Midbrain (tissue), 1 donor: ENCODE measurements at regions not wholly inside any gene's neighbourhood (a gene's known extent, or its start where the extent isn't known, plus 50 kb on each side); places are given as distances from the start of the nearest gene placed in this dataset.
"Not testable (repeated sequence)": the region's sequence is repeated elsewhere in the genome, so short reads cannot be mapped to it uniquely, and the experiment has no call there.

Experiments
- DNase-seq: peaks from one replicate; lab custom pipeline; 2025; lab: John Stamatoyannopoulos, UW

GRCh38 chr2:53366543-53366942 is 401.1 kb upstream of the CHAC2 start:
- no peak for DNase-seq

DNA sequence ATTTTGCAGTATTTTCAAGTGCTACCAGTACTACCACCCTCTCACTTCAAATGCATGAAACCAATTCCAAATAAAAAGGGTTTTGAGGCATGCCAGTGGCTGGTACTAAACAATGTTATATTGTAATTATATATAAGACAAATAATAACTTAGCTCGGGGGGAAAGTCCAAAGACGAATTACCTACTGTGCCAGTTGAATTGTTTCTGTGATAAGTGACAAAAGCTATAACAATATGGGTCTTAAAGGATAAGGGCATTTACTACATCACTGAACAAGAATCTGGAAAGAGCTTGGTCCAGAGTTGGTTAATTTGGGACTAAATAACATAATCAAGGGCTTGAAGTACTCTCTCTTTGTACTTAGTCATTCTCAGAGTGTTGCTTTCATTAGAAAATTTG is 404.7 kb upstream of the CHAC2 start:
- DNase-seq, result no peak

DNA sequence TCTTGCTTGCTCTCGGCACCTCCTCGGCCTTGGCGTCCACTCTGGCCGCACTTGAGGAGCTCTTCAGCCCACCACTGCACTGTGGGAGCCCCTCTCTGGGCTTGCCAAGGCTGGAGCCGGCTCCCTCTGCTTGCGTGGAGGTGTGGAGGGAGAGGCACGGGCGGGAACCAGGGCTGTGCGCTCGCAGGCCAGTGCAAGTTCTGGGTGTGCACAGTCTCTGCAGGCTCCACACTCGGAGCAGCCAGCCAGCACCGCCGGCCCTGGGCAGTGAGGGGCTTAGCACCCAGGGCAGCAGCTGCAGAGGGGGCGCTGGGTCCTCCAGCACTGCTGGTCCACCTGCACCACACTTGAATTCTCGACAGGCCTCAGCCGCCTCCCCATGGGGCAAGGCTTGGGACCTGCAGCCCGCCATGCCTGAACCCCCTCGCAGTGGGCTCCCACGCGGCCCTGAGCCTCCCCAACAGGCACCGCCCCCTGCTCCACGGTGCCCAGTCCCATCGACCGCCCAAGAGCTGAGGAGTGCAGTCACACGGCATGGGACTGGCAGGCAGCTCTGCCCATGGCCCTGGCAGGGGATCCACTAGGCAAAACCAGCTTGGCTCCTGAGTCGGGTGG is 411.2 kb upstream of the CHAC2 start:
- DNase-seq, result no peak

GRCh38 chr2:53353135-53354114 is 414.2 kb upstream of the CHAC2 start:
- no peak for DNase-seq

GRCh38 chr2:53347269-53347668 is 420.3 kb upstream of the CHAC2 start:
- no peak for DNase-seq

GRCh38 chr2:53342248-53342647 is 425.4 kb upstream of the CHAC2 start:
- no peak for DNase-seq

GRCh38 chr2:53334610-53335009 is 433.0 kb upstream of the CHAC2 start:
- no peak for DNase-seq

GRCh38 chr2:53331667-53332066 is 435.9 kb upstream of the CHAC2 start:
- no peak for DNase-seq

GRCh38 chr2:53317861-53318260 is 449.7 kb upstream of the CHAC2 start:
- no peak for DNase-seq

- DNase-seq, result no peak
Observed at GRCh38 chr2:53315149-53315548, 452.5 kb upstream of the CHAC2 start.

DNA sequence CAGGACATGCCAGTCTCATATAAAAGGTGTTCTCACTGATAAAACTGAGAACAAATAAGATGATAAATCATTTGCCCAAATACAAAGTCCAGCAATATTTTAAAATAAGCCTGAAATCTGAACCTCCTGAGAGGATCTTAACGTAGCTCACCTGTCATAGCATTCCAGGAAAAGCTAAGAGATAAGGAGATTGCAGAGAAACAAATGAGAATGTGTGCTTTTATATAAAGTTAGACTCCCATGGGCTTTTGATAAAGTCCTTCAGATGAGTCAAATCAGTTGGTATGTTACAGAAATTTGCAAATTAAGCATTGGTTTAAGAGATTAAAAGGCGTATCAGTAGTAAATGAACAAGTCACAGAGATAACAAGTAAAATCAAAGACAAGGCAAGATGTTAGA is 452.9 kb upstream of the CHAC2 start:
- no peak for DNase-seq

DNA sequence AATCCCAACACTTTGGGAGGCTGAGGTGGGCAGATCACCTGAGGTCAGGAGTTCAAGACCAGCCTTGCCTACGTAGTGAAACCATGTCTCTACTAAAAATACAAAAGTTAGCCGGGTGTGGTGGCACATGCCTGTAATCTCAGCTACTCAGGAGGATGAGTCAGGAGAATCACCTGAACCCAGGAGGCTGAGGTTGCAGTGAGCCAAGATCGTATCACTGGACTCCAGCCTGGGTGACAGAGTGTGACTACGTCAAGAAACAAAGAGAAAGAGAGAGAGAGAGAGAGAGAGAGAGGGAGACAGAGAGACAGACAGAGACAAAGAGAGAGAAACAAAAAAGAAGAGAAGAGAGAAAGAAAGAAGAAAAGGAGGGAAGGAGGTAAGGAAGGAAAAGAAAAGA is 454.0 kb upstream of the CHAC2 start:
- not testable (repeated sequence) for DNase-seq

DNA sequence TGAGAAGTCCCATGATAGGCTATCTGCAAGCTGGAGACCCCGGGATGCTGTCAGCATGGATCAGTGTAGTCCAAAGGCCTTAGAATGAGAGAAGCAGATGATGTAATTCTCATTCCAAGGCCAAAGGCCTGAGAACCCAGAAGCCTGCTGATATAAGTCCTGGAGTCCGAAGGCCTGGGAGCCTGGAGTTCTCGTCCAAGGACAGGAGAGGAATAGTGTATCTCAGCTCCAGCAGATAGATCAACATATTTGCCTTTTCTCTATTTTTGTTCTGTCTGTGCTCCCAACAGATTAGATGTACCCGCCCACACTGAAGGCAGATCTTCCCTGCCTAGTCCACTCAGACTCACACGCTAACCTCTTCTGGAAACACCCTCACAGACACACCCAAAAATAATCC is 454.9 kb upstream of the CHAC2 start:
- no peak for DNase-seq

DNA sequence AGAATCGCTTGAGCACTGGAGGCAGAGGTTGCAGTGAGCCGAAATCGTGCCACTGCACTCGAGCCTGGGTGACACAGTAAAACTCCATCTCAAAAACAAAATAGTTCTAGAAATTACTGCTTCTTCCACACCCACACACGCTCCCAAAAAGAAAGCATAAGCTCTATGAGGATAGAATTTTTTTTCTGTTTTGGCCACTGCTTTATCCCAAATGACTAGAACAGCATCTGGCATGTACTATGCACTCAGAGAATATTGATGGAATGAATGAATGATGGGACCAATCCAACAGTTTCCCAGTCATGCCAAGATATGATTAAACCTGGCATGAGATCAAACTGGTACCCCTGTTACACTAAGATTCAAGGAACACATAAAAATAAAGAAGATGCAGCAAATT is 455.4 kb upstream of the CHAC2 start:
- no peak for DNase-seq

DNA sequence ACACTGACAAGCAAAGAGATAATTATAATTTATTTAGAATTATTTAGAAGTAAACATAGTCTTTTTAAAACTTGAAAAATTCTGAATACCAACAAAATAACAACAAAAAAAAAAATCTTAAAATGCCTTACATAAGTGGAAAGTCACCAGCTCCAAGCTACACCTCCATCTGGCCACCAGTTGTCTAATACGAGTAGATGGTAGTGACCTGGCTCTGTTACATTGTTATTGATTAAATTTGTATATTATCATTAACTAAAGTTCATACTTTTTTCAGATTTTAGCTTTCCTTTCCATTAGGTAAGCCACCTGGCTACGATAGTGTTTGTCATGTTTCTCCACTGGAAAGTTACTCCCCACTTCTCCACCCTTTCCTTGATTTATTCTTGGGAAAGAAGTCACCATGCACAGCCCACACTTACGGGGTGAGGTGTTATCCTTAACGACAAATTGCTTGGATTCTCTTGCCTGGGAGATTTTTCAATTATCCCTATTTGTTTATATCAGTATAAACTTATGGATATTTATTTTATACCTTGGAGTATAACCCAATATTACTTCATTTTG is 464.5 kb upstream of the CHAC2 start:
- DNase-seq, result no peak

DNA sequence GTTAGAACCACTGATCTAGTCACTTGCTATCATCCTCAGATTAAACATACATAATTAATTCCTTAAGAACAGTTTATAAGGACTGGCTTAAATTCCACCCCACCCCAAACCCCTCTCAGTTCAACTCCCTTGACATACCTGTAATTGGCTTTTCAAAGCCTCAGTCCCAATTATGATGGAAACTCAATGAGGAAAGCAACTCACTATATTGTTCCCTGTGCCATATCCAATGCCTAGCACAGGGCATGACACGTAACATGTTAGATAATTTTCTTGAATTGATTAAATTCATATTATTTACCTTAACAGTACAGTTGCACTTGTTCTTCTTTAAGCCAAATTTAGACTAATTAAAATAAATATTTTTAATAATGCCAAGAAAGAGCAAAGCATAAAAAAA is 465.1 kb upstream of the CHAC2 start:
- DNase-seq, result no peak

DNA sequence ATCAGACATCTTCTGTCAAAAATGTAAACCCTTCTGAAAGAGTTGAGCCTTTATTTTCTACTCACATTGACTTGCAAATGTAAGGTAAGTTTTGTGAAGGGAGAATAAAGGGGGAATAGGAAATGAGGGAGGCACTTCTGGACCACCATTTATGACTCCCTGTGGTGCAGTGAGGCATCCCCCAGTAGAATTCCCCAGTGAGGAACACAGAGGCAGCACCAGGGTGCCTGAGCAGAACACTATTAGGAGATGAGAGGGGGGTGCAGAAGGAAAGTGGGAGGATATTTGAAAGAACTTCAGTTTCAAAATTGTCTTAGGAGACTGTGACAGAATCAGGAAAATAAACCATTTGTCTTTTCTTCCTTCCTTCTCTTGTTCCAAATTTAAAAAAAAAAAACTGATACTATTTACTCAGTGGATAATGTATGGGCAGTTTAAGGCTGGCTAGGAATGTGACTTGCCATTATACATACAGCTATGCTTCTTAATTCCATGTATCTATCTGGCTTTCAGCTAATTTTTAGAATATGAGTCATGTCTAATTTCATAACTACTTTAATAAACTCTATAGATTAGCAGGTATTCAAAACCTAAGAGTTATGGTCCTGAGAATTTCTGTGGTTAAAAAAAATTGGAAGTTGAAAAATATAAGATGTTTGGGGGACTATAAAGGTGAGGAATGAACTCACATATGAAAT is 478.1 kb upstream of the CHAC2 start:
- DNase-seq, result no peak

DNA sequence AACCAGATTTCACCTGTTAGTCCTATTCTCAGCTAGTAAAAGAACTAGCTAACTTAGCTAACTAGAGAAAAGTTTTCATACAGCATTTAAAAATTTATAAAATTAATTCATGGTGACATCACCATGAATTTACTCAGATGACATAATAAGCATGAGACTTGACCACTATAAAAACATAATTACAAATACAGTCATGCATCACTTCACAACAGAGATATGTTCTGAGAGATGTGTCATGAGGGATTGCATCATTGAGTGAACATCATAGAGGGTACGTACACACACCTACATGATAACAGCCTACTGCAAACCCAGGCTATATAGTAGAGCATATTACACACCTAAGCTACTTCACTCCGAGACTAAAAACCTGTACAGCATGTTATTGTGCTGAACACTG is 481.3 kb upstream of the CHAC2 start:
- DNase-seq, result no peak

GRCh38 chr2:53275743-53276142 is 491.9 kb upstream of the CHAC2 start:
- DNase-seq, result no peak

DNA sequence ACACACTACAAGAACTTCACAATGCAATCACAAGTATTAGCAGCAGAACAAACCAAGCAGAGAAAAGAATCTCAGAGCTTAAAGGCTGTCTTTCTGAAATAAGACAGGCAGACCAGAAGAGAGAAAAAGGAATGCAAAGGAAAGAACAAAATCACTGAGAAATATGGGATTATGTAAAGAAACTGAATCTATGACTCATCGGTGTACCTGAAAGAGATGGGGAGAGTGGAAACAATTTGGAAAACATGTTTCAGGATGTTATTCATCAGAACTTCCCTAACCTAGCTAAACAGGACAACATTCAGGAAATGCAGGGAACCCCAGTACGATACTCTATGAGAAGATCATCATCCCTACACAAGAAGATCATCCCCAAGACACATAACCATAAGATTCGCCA is 499.0 kb upstream of the CHAC2 start:
- no peak for DNase-seq

GRCh38 chr2:53268086-53268485 is 499.5 kb upstream of the CHAC2 start:
- DNase-seq, result no peak

GRCh38 chr2:53265544-53266299 is 501.9 kb upstream of the CHAC2 start:
- no peak for DNase-seq
